HepG2 (cell line): ENCODE measurements at regions not wholly inside any gene's neighbourhood (a gene's known extent, or its start where the extent isn't known, plus 50 kb on each side); places are given as distances from the start of the nearest gene placed in this dataset.

ENCODE experiments used
- JUND ChIP-seq: sonication (generic); formaldehyde crosslinking; IDR thresholded peaks from 2 replicates; pipeline ENCODE4 v1.8.0; 2022; ENCODE audit warnings: mild to moderate bottlenecking, missing genetic modification reagents
- RFX5 ChIP-seq: IDR thresholded peaks from 2 replicates; pipeline ENCODE4 v1.6.1; 2011; ENCODE audit warnings: low read depth, low read length, improper control_type of control experiment
- ZNF792 ChIP-seq: IDR thresholded peaks from 2 replicates; pipeline ENCODE4 v1.6.1; 2016
- TF ChIP-seq, protein P1 (sequence below): sonication (generic); formaldehyde crosslinking; IDR thresholded peaks from 2 replicates; pipeline ENCODE4 v1.5.0; 2020; ENCODE audit warnings: mild to moderate bottlenecking, missing genetic modification reagents, moderate library complexity

DNA sequence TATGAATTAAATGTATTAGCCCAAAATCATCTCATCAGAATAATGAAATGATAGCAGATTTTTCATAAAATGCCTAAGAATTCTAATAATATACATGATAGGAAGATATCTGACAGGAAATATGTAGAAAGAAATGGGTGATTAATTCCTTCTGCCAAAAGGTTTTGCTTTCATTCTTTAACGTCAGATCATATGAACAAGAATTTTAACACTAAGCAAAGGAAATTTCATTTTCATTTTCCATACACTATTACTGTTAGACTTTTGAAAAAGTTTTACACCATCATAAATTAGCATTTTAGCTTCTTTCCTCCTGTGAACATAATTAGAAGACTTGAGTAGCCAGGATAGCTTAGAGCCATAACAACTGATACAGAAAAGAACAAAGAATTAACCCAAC is 1099.9 kb downstream of the NSUN3 start:
- TF ChIP-seq ZNF792 (no peak), RFX5 (no peak), JUND (no peak)
- TF ChIP-seq, protein P1, sequence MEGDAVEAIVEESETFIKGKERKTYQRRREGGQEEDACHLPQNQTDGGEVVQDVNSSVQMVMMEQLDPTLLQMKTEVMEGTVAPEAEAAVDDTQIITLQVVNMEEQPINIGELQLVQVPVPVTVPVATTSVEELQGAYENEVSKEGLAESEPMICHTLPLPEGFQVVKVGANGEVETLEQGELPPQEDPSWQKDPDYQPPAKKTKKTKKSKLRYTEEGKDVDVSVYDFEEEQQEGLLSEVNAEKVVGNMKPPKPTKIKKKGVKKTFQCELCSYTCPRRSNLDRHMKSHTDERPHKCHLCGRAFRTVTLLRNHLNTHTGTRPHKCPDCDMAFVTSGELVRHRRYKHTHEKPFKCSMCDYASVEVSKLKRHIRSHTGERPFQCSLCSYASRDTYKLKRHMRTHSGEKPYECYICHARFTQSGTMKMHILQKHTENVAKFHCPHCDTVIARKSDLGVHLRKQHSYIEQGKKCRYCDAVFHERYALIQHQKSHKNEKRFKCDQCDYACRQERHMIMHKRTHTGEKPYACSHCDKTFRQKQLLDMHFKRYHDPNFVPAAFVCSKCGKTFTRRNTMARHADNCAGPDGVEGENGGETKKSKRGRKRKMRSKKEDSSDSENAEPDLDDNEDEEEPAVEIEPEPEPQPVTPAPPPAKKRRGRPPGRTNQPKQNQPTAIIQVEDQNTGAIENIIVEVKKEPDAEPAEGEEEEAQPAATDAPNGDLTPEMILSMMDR (CRISPR knock-in tag): no peak
